ENCODE measurements at regions not wholly inside any gene's neighbourhood (a gene's known extent, or its start where the extent isn't known, plus 50 kb on each side); places are given as distances from the start of the nearest gene placed in this dataset.

DNA sequence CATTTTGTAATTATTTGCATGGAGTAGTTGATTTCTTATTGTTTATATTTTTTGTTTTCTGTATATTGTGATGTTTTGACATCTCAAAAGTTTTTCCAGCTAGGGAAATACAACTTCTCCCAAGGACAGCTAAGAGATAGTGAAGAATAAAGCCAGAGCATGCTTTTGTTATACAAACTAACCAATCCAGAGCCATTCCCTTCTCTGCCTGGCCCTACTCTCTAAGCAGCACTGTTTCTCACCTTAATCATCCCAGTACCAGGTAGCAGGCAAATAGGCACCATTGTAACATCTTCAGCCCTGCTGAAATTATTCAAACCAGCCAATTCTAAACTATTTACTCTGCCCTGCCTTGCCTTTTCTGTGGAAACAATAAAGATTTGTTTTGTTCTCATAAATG is 1063.4 kb upstream of the CHAC2 start:
- TF ChIP-seq, protein P1, sequence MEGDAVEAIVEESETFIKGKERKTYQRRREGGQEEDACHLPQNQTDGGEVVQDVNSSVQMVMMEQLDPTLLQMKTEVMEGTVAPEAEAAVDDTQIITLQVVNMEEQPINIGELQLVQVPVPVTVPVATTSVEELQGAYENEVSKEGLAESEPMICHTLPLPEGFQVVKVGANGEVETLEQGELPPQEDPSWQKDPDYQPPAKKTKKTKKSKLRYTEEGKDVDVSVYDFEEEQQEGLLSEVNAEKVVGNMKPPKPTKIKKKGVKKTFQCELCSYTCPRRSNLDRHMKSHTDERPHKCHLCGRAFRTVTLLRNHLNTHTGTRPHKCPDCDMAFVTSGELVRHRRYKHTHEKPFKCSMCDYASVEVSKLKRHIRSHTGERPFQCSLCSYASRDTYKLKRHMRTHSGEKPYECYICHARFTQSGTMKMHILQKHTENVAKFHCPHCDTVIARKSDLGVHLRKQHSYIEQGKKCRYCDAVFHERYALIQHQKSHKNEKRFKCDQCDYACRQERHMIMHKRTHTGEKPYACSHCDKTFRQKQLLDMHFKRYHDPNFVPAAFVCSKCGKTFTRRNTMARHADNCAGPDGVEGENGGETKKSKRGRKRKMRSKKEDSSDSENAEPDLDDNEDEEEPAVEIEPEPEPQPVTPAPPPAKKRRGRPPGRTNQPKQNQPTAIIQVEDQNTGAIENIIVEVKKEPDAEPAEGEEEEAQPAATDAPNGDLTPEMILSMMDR (IDR thresholded peaks at IDR 0.05; ENCODE audit: low read depth, low read length, poor library complexity, severe bottlenecking), result no peak
- TF ChIP-seq EZH2phosphoT487 (IDR thresholded peaks at IDR 0.05; ENCODE audit: borderline replicate concordance, low read length), result no peak

All from DOHH2 (cell line).